Fibroblast of mammary gland (primary cell): ENCODE measurements at regions not wholly inside any gene's neighbourhood (a gene's known extent, or its start where the extent isn't known, plus 50 kb on each side); places are given as distances from the start of the nearest gene placed in this dataset.

Experiments used
- DNase-seq: peaks from one replicate; pipeline ENCODE4 v3.0.0-alpha.2; 2010; ENCODE audit warnings: low read depth
- H3K4me3 ChIP-seq: 2 replicates; pipeline ENCODE4 v1.5.1; 2011; ENCODE audit warnings: low read depth, mild to moderate bottlenecking, low read length, moderate library complexity; ENCODE audit not compliant: control insufficient read depth
- TF ChIP-seq, protein P1 (sequence below): conservative IDR thresholded peaks from 2 replicates; pipeline ENCODE4 v1.5.1; 2011; ENCODE audit warnings: low read depth, low read length, inconsistent platforms; ENCODE audit not compliant: control insufficient read depth, insufficient read depth

- TF ChIP-seq, protein P1, sequence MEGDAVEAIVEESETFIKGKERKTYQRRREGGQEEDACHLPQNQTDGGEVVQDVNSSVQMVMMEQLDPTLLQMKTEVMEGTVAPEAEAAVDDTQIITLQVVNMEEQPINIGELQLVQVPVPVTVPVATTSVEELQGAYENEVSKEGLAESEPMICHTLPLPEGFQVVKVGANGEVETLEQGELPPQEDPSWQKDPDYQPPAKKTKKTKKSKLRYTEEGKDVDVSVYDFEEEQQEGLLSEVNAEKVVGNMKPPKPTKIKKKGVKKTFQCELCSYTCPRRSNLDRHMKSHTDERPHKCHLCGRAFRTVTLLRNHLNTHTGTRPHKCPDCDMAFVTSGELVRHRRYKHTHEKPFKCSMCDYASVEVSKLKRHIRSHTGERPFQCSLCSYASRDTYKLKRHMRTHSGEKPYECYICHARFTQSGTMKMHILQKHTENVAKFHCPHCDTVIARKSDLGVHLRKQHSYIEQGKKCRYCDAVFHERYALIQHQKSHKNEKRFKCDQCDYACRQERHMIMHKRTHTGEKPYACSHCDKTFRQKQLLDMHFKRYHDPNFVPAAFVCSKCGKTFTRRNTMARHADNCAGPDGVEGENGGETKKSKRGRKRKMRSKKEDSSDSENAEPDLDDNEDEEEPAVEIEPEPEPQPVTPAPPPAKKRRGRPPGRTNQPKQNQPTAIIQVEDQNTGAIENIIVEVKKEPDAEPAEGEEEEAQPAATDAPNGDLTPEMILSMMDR, result no peak
- no peak overlapping the region for H3K4me3 ChIP-seq
- no peak for DNase-seq
Measured at GRCh38 chr14:42078345-42078744, 471.7 kb downstream of the LRFN5 start.

- H3K4me3 ChIP-seq, result no peak overlapping the region
- DNase-seq, result no peak
- TF ChIP-seq, protein P1, result no peak
Measured at GRCh38 chr14:42070031-42070430, 463.4 kb downstream of the LRFN5 start.

- TF ChIP-seq, protein P1, result no peak
- DNase-seq, result peak; percentile 16
- no peak overlapping the region for H3K4me3 ChIP-seq
Measured at GRCh38 chr14:42057111-42057510, 450.4 kb downstream of the LRFN5 start.

- peak; percentile 24 for DNase-seq
- H3K4me3 ChIP-seq, result no peak overlapping the region
- TF ChIP-seq, protein P1, result no peak
Measured at GRCh38 chr14:42047421-42048055, 440.9 kb downstream of the LRFN5 start.

DNA sequence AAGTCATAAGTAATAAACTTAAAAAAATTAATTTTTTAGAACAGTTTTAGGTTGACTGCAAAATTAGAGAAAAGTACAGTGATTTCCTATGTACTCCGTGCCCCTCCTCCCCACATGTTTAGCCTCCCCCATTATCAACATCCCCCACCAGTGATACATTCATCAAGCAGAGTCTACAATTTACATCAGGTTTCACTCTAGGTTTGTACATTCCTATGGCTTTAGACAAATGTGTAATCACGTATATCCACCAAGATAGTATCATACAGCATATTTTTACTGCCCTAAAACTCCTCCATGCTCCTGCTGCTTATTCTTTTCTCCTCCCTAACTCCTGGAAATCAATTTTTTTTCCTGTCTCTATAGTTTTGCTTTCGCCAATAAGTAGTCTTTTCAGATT lies 438.7 kb downstream of the LRFN5 start:
- no peak overlapping the region for H3K4me3 ChIP-seq
- no peak for DNase-seq

GRCh38 chr14:42028607-42029006 lies 421.9 kb downstream of the LRFN5 start:
- TF ChIP-seq, protein P1, result no peak

More for the DNA sequence above, 438.7 kb downstream of the LRFN5 start:
- TF ChIP-seq, protein P1, result no peak

GRCh38 chr14:42027271-42027670 lies 420.6 kb downstream of the LRFN5 start:
- TF ChIP-seq, protein P1, result no peak
- peak; percentile 0 for DNase-seq
- no peak overlapping the region for H3K4me3 ChIP-seq

More at GRCh38 chr14:42028607-42029006, 421.9 kb downstream of the LRFN5 start:
- DNase-seq, result no peak
- H3K4me3 ChIP-seq, result no peak overlapping the region
